ENCODE measurements at regions not wholly inside any gene's neighbourhood (a gene's known extent, or its start where the extent isn't known, plus 50 kb on each side); places are given as distances from the start of the nearest gene placed in this dataset.
"Not testable (repeated sequence)": the region's sequence is repeated elsewhere in the genome, so short reads cannot be mapped to it uniquely, and the experiment has no call there.

DNA sequence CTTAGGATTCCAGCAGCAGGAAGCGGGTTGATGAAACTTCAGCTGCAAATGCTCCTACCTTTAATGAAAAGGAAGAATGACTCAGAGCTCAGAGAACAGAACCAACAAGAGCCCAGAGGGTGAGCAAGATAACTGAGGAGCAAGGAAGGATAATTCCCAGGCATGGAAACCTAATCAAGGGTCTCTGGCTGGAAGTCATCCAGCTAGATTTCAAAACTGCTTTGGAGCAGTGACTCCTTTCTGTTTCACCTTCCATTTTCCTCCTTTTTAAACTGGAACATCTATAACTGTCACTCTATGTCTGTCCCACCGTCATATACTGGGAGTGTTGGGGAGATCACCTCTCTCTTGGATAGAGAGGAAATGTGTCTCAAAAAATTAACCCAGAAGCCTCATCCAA is 148.4 kb upstream of the RAB6C start:
- H3K27ac Mint-ChIP-seq (ENCODE audit: unreplicated experiment), result no peak overlapping the region
- no peaks in the 10 kb centered on the region for H3K9me3 Mint-ChIP-seq (ENCODE audit: unreplicated experiment)
- Histone ChIP-seq H3K9me3 (no peaks in the 10 kb centered on the region; the same call in 1 of the 2 replicates), H3K4me1 (no peaks in the 10 kb centered on the region), H3K4me3 (ENCODE audit: low read depth, low read length) (no peak overlapping the region), H3K36me3 (ENCODE audit: control insufficient read depth, insufficient read depth, low read length) (no peaks in the 10 kb centered on the region), H3K27me3 (replicated peaks; ENCODE audit: control insufficient read depth, insufficient read depth, low read length) (no peaks in the 10 kb centered on the region)
- ChIA-PET POLR2A (no interaction called here), CTCF (no interaction called here)
- no peaks in the 10 kb centered on the region for H3K36me3 Mint-ChIP-seq (ENCODE audit: insufficient read depth, unreplicated experiment)
- H3K4me3 Mint-ChIP-seq (ENCODE audit: unreplicated experiment), result no peak overlapping the region
- BruUV-seq (replicated peaks), result no TSS peak
- H3K27me3 Mint-ChIP-seq (ENCODE audit: insufficient read depth, unreplicated experiment), result peaks cover 3% of the 10 kb centered on the region
- intact Hi-C loops (cut with micrococcal nuclease; ENCODE audit: unreplicated experiment), result no loop called here
- H3K4me1 Mint-ChIP-seq (ENCODE audit: low read depth, unreplicated experiment), result no peaks in the 10 kb centered on the region
- DNase-seq, result no peak
- no peak for TF ChIP-seq CTCF (IDR thresholded peaks at IDR 0.05; ENCODE audit: insufficient read depth in 1 of 2, low read depth in 1 of 2, low read length in 1 of 2, severe bottlenecking in 1 of 2, unreplicated experiment in 1 of 2)

GRCh38 chr2:129833465-129833864 is 146.0 kb upstream of the RAB6C start:
- H3K4me3 ChIP-seq (ENCODE audit: low read depth, low read length); H3K36me3 ChIP-seq (ENCODE audit: control insufficient read depth, insufficient read depth, low read length); DNase-seq; H3K9me3 ChIP-seq; H3K27ac Mint-ChIP-seq (ENCODE audit: unreplicated experiment); POLR2A ChIA-PET; intact Hi-C loops (cut with micrococcal nuclease; ENCODE audit: unreplicated experiment); H3K27me3 Mint-ChIP-seq (ENCODE audit: insufficient read depth, unreplicated experiment); H3K27me3 ChIP-seq (replicated peaks; ENCODE audit: control insufficient read depth, insufficient read depth, low read length); H3K9me3 Mint-ChIP-seq (ENCODE audit: unreplicated experiment); H3K4me1 ChIP-seq; H3K4me3 Mint-ChIP-seq (ENCODE audit: unreplicated experiment); BruUV-seq (replicated peaks); CTCF ChIA-PET; H3K4me1 Mint-ChIP-seq (ENCODE audit: low read depth, unreplicated experiment); H3K36me3 Mint-ChIP-seq (ENCODE audit: insufficient read depth, unreplicated experiment): not testable (repeated sequence)

GRCh38 chr2:129847043-129847442 is 132.4 kb upstream of the RAB6C start:
- no peak for TF ChIP-seq CTCF (IDR thresholded peaks at IDR 0.05; ENCODE audit: insufficient read depth in 1 of 2, low read depth in 1 of 2, low read length in 1 of 2, severe bottlenecking in 1 of 2, unreplicated experiment in 1 of 2)
- Histone ChIP-seq H3K4me3 (ENCODE audit: low read depth, low read length) (no peak overlapping the region), H3K4me1 (no peaks in the 10 kb centered on the region), H3K27me3 (replicated peaks; ENCODE audit: control insufficient read depth, insufficient read depth, low read length) (no peaks in the 10 kb centered on the region), H3K36me3 (ENCODE audit: control insufficient read depth, insufficient read depth, low read length) (no peaks in the 10 kb centered on the region), H3K9me3 (no peaks in the 10 kb centered on the region)
- ChIA-PET CTCF (no interaction called here), POLR2A (no interaction called here)
- no peak for DNase-seq
- H3K4me1 Mint-ChIP-seq (ENCODE audit: low read depth, unreplicated experiment), result no peaks in the 10 kb centered on the region
- no peaks in the 10 kb centered on the region for H3K36me3 Mint-ChIP-seq (ENCODE audit: insufficient read depth, unreplicated experiment)
- H3K27me3 Mint-ChIP-seq (ENCODE audit: insufficient read depth, unreplicated experiment), result peaks cover 14% of the 10 kb centered on the region
- no peak overlapping the region for H3K27ac Mint-ChIP-seq (ENCODE audit: unreplicated experiment)
- H3K4me3 Mint-ChIP-seq (ENCODE audit: unreplicated experiment), result no peak overlapping the region
- BruUV-seq (replicated peaks), result no TSS peak
- H3K9me3 Mint-ChIP-seq (ENCODE audit: unreplicated experiment), result no peaks in the 10 kb centered on the region
- intact Hi-C loops (cut with micrococcal nuclease; ENCODE audit: unreplicated experiment), result no loop called here

- peak in 1 of 2 experiments; percentile 53 for DNase-seq
- Mint-ChIP-seq H3K4me1 (ENCODE audit: low read depth, unreplicated experiment) (no peaks in the 10 kb centered on the region), H3K27me3 (ENCODE audit: insufficient read depth, unreplicated experiment) (peaks cover 18% of the 10 kb centered on the region), H3K4me3 (ENCODE audit: unreplicated experiment) (no peak overlapping the region), H3K27ac (ENCODE audit: unreplicated experiment) (no peak overlapping the region), H3K9me3 (ENCODE audit: unreplicated experiment) (no peaks in the 10 kb centered on the region), H3K36me3 (ENCODE audit: insufficient read depth, unreplicated experiment) (no peaks in the 10 kb centered on the region)
- H3K27me3 ChIP-seq (replicated peaks; ENCODE audit: control insufficient read depth, insufficient read depth, low read length), result no peaks in the 10 kb centered on the region
- no peaks in the 10 kb centered on the region for H3K9me3 ChIP-seq
- H3K4me3 ChIP-seq (ENCODE audit: low read depth, low read length), result no peak overlapping the region
- ChIA-PET CTCF (interaction anchor here (0.6 kb wide), 1 partner anchor 23 kb away, joined by 6 read pairs; no protein-coding TSS in a partner anchor), POLR2A (no interaction called here)
- intact Hi-C loops (cut with micrococcal nuclease; ENCODE audit: unreplicated experiment), result loop anchor here (1.0 kb wide), 1 partner anchor 85 kb away; no protein-coding TSS in a partner anchor
- H3K4me1 ChIP-seq, result no peaks in the 10 kb centered on the region
- peak; percentile 63 to 70 for TF ChIP-seq CTCF (IDR thresholded peaks at IDR 0.05; ENCODE audit: insufficient read depth in 1 of 2, low read depth in 1 of 2, low read length in 1 of 2, severe bottlenecking in 1 of 2, unreplicated experiment in 1 of 2)
- H3K36me3 ChIP-seq (ENCODE audit: control insufficient read depth, insufficient read depth, low read length), result no peaks in the 10 kb centered on the region
- no TSS peak for BruUV-seq (replicated peaks)
Measured at GRCh38 chr2:129849559-129850160, 129.8 kb upstream of the RAB6C start.

All from Caco-2 (cell line).